GM18951 (cell line): ENCODE measurements at regions not wholly inside any gene's neighbourhood (a gene's known extent, or its start where the extent isn't known, plus 50 kb on each side); places are given as distances from the start of the nearest gene placed in this dataset.

Source experiments
- POLR2A ChIP-seq: IDR thresholded peaks from 4 replicates; pipeline ENCODE4 v1.6.1; 2011; ENCODE audit warnings: mild to moderate bottlenecking; ENCODE audit not compliant: insufficient read length, insufficient read depth; ENCODE audit errors: extremely low read depth
- in situ Hi-C: fragments of 300-500 bp; cut with MboI; formaldehyde crosslinking; loops from one replicate; pipeline ENCODE4 v1.12.0; 2022; ENCODE audit warnings: low sequenced_read_pairs, mixed read lengths, inconsistent platforms; ENCODE audit not compliant: unreplicated experiment

DNA sequence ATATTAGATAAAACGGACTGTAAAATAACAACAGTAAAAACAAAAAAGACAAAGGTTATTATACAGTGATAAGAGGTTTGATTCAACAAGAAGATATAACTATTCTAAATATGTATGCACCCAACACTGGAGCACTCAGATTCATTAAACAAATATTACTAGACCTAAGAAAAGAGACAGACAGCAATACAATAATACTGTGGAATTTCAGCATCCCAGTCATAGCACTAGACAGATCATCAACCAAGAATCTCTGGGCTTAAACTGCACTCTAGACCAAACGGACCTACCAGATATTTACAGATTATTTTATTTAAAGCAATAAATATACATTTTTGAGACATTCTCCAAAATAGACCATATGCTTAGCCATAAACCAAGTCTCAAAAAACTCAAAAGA, 263.8 kb downstream of the C6orf118 start:
- in situ Hi-C loops: no loop called here
- no peak for TF ChIP-seq POLR2A

DNA sequence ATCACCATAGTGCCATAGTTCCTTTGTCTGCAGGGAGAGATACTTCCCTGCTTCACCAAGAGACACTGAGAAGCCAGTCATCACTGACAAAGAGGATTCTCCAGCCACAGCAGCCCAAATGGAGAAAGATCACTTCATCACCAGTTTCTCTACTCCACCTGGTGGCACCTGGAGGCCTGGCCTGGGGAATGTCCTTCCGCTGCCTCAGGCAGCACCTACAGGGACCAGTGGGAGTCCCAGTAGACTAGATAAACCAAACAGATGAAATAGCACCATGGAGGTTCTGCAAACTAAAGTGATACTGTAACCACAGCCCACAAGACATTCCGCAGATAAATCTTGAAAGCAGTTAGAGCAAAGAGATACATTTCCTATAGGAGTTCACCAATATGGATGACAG, 266.5 kb downstream of the C6orf118 start:
- TF ChIP-seq POLR2A: no peak
- in situ Hi-C loops: no loop called here

DNA sequence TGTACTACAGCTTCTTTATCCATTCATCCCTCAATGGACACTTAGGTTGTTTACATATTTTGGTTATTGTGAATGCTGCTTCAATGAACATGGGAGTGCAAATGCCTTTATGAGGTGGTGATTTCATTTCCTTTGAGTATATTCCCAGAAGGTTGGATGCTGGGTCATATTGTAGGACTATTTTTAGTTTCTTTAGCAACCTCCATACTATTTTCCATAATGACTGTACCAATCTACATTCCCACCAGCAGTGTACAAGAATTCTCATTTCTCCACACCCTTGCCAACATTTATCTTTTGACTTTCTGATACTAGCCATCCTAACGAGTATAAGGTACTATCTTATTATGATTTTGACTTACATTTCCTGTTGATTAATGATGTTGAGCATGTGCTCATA, 269.0 kb downstream of the C6orf118 start:
- in situ Hi-C loops: no loop called here
- no peak for TF ChIP-seq POLR2A

DNA sequence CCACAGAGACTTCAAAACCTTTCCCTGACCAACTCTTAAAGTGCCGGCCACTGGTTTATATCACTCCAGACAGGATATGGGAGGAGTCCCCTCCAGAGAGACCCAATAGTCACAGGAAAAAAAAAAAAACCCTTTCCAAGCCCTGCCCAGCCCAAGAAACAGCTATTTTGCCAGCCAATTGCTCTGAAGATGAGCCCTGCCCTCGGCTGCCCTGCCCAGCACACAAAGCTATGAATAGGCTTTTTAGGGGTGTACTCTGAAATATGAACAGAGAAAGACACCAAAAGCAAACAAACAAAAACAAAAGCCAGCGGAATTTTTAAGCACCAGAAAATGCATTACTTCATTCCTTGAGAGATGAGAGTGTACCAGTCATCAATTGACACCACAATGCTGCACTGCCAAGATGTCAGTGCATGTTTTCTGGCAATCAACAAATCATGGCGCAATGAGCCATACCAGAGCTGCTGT, 275.1 kb downstream of the C6orf118 start:
- TF ChIP-seq POLR2A: no peak
- in situ Hi-C loops: no loop called here

DNA sequence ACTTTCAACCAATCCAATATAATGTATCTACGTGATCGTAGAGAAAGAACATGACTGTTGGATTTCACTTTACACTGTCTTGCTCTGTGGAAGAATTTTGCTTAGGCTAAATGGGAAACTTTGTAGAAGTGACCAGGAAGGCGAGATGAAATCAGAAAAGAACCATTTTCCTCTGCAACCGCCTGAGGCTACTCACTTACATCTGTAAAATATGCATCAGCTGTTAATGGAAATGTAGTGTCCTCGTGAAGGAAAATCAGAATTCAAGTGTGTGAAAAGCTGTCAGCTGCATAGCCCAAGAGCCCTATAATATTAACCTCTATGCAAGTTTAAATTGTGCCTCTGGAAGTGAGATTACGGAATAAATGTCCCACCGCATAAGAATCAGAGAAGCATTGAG, 277.9 kb downstream of the C6orf118 start:
- in situ Hi-C loops: no loop called here
- no peak for TF ChIP-seq POLR2A

DNA sequence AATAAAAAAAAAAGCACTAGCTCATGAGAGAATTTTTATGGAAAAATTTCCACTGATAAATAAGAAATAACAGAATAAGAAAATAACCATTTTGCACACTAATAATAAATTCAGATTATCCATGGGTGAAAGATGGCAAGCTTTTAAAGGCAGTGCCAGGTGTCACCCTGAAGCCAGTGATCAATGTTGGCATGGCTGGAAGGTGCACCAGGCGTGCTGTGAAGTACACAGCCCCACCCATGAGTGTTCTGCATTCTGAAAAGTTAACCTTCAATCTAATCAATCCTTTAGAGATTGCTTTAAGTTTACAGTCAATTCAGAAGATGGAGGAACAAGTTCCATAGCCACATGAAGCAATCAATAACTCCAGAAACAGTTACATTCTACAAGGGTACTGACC, 284.4 kb downstream of the C6orf118 start:
- in situ Hi-C loops: no loop called here
- TF ChIP-seq POLR2A: no peak

DNA sequence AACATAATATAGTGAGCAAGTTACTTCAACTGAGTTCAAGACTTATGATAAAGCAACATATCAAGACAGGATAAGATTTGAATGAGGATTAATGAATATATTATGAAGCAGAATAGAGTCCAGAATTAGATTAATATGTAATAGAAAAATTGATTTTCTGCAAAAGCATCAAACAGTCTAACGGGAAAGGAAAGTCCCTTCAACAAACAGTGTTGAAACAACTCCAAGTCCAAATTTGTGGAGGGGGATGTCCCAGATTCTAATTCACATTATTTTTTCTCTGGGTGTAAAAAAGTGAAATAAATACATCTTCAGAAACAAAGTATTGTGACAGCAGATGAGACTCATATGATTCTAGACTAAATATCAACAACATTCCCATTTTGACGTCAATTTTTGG, 289.7 kb downstream of the C6orf118 start:
- no peak for TF ChIP-seq POLR2A
- in situ Hi-C loops: no loop called here

DNA sequence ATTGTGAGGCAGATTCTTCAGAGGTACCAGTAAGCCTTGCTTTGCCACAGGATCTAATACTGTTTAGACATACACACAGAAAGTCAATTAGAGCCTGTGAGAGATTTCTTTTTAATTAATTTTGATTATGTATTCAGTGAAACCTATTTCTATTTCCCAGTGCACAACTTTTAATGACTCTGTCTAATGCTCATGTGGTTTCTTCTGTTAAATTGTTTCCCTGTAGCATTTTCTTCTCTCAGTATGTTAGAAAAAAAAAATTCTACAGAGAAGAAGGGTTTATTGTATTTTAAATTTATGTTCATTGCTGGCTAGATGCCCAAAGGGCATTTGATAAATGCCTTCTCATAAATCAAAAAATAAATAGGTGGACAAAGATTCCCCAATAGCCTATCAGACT, 293.7 kb downstream of the C6orf118 start:
- no peak for TF ChIP-seq POLR2A
- in situ Hi-C loops: no loop called here

DNA sequence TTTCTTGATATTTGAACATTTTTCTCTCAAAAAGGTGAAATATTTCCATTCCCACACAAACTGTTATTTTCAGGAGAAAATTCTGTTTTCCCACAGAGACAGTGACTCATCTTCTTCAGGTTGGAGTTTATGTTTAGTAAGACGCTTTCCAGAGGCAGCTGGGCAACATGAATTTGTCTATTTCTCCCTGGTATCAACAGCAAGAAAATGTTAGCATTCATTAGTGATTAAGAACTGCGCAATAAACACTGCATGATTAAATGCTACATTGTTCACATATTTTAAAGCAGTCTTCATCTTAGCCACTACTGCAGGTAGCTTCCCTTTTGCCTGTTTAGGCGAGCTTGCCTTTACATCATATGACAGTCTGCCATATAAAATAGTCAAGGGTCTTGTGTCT, 295.7 kb downstream of the C6orf118 start:
- in situ Hi-C loops: no loop called here
- no peak for TF ChIP-seq POLR2A

DNA sequence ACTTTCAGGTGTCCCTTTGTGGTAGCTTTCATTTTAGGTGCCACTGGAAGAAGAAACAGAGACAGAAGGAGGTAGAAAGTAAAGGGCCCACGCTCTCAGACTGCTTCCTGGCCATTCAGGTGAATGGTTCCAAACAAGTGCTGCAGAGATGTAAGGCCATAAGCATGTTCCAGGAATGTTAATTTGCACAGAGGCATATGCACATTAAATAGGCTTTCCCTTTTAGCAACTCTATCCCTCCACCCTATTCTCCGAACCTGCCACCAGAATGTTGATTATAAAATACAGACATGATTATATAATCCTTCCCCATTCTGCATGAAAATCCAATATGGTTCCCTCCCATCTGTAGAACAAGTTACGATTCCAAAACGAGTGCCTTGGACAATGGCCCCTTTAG, 297.2 kb downstream of the C6orf118 start:
- in situ Hi-C loops: no loop called here
- TF ChIP-seq POLR2A: no peak

DNA sequence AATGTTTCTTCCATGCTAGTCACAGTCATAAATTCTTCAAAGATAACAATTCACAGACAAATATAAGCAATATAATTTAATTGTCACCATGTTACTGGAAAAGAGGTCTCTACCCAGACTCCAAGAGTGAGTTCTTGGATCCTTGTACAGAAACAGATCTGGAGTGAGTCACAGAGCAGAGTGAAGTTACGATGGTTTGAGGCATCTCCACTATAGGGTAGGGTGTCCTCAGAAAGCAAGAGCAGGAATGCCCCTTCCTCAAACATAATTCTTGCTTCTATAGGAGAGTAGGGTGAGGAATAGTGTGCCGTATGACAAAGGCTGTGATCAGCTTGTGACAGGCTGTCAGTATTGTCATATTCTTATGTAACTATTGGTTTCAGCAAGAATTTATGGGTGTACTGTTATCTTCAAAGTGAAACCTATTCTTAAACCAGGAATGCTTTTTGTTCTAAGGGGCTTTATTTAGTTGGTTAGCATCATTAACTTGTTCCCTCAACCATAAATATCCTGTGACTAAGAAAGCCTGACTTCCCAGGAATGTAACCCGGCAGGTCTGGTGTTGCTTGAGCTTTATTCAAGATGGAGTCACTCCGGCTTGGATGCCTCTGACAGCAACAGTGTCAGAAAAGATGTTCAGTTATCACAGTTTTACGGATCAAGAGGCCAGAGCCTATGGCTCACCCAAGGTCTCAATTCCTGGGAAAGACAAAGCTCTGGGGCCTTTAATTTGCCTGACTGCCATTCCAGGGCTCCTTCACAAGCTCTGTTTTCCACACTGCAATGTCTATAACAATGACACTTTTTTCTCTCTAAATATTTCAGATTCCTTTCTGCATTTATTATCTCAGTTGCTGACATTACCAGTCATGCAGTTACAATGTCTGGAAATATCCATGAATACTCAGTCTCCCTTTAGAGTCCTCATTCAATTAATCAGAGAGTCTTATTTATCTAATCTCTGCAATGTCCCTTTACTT, 298.6 kb downstream of the C6orf118 start:
- in situ Hi-C loops: no loop called here
- no peak for TF ChIP-seq POLR2A

DNA sequence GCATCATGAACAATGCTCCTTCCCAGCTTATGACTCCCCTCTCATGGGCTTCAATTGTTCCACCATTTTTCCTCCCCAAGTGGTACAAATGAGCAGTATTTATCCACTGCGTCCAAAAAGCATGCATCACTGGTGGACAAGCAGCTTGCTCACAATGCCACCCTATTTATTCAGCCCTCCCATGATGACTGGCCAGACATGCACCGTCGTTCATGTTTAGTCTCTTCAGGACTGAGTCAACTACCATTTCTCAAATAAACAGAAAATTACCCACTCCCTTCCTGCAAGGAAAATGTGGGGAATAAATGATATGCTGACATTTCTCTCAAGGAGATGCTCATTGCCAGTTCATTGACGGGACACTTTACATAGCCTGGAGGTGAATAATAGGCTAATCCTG, 300.4 kb downstream of the C6orf118 start:
- no peak for TF ChIP-seq POLR2A
- in situ Hi-C loops: no loop called here

DNA sequence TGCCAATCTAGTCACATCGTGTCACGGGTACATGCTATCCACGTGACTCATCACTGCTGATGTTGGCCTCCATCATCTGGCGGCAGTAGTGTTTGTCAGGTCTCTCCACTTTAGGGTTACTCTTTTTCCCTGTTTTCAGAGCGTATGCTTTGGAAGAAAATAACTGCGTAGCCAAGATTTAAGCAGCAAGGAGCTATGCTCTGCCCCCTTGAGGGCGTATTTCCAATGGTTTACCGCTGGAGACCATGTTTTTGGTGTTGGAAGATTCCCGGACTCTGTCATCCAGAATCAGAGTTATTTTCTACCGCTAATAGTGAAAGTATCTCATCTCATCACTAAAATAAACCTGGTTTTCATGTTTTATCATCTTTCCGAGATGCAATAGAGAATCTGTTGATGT, 306.5 kb downstream of the C6orf118 start:
- in situ Hi-C loops: no loop called here
- TF ChIP-seq POLR2A: no peak

DNA sequence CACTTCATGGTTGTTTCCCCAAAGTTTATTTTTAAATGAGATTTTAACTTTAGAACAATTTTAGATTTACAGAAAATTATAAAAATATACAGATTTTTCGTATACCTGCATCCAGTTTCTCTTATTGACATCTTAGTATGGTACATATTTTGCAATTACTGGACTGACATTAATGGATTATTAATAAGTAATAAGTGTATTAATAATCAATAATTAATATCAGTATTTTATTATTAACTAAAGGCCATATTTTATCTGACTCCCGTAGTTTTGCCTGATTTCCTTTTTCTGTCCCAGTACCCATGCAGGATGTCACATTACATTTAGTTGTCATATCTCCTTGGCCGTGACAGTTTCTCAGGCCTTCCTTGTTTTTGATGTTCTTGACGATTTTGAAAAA, 307.0 kb downstream of the C6orf118 start:
- TF ChIP-seq POLR2A: no peak
- in situ Hi-C loops: no loop called here

DNA sequence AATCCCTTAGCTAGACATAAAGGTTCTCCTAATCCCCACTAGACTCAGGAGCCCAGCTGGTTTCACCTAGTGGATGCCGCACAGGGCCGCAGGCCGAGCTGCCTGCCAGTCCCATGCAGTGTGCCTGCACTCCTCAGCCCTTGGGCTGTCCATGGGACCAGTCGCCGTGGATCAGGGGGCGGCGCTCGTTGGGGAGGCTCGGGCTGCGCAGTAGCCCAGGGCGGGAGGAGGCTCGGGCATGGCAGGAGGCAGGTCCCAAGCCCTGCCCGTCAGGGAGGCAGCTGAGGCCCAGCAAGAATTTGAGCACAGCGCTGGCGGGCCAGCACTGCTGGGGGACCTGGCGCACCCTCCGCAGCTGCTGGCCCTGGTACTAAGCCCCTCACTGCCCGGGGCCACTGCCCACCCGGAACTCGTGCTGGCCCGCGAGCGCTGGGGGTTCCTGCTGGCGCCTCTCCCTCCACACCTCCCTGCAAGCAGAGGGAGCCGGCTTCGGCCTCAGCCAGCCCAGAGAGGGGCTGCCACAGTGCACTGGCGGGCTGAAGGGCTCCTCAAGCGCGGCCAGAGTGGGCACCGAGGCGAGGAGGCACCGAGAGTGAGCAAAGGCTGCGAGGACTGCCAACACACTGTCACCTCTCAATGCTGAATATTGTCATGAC, 307.8 kb downstream of the C6orf118 start:
- no peak for TF ChIP-seq POLR2A
- in situ Hi-C loops: no loop called here
